GM18861 (cell line): ENCODE measurements at regions not wholly inside any gene's neighbourhood (a gene's known extent, or its start where the extent isn't known, plus 50 kb on each side); places are given as distances from the start of the nearest gene placed in this dataset.

Source experiments
- ATAC-seq: cut with Tn5 transposase; IDR thresholded peaks from one replicate; pipeline ENCODE4 v1.9.1; 2021; ENCODE audit not compliant: unreplicated experiment

GRCh38 chr3:81931265-81932251 is 170.1 kb upstream of the GBE1 start:
- no peak for ATAC-seq

GRCh38 chr3:81929697-81930096 is 168.3 kb upstream of the GBE1 start:
- no peak for ATAC-seq

- no peak for ATAC-seq
Measured at GRCh38 chr3:81927811-81928210, 166.4 kb upstream of the GBE1 start.

GRCh38 chr3:81925385-81925784 is 163.9 kb upstream of the GBE1 start:
- ATAC-seq = no peak

GRCh38 chr3:81923038-81923437 is 161.6 kb upstream of the GBE1 start:
- no peak for ATAC-seq

- ATAC-seq = no peak
Measured at GRCh38 chr3:81922404-81922803, 161.0 kb upstream of the GBE1 start.

- ATAC-seq = no peak
Measured at GRCh38 chr3:81920816-81921215, 159.4 kb upstream of the GBE1 start.

GRCh38 chr3:81916890-81917289 is 155.4 kb upstream of the GBE1 start:
- ATAC-seq = no peak

GRCh38 chr3:81913886-81914663 is 152.6 kb upstream of the GBE1 start:
- ATAC-seq = no peak

- ATAC-seq = no peak
Measured at GRCh38 chr3:81911221-81911620, 149.8 kb upstream of the GBE1 start.

- peak; percentile 79 for ATAC-seq
Measured at GRCh38 chr3:81910244-81910852, 148.9 kb upstream of the GBE1 start.

- ATAC-seq = no peak
Measured at GRCh38 chr3:81909796-81910195, 148.4 kb upstream of the GBE1 start.

GRCh38 chr3:81908561-81908960 is 147.1 kb upstream of the GBE1 start:
- ATAC-seq = no peak

GRCh38 chr3:81898336-81898735 is 136.9 kb upstream of the GBE1 start:
- ATAC-seq = no peak

GRCh38 chr3:81894598-81894997 is 133.2 kb upstream of the GBE1 start:
- ATAC-seq = no peak

GRCh38 chr3:81891055-81891895 is 129.8 kb upstream of the GBE1 start:
- ATAC-seq = no peak

GRCh38 chr3:81888914-81889557 is 127.6 kb upstream of the GBE1 start:
- no peak for ATAC-seq

GRCh38 chr3:81887448-81887847 is 126.0 kb upstream of the GBE1 start:
- no peak for ATAC-seq

- no peak for ATAC-seq
Measured at GRCh38 chr3:81886081-81886480, 124.6 kb upstream of the GBE1 start.

- no peak for ATAC-seq
Measured at GRCh38 chr3:81884791-81885190, 123.3 kb upstream of the GBE1 start.
